SK-N-SH treated with all-trans-retinoic acid at 6 μM for 48 hours (cell line): ENCODE measurements at regions not wholly inside any gene's neighbourhood (a gene's known extent, or its start where the extent isn't known, plus 50 kb on each side); places are given as distances from the start of the nearest gene placed in this dataset.

Source experiments
- ARNTL ChIP-seq: fragments of 450-650 bp; formaldehyde crosslinking; IDR thresholded peaks from 2 replicates; pipeline ENCODE4 v1.5.0; 2020; ENCODE audit warnings: low read depth, mild to moderate bottlenecking, moderate library complexity, borderline replicate concordance
- BACH2 ChIP-seq: fragments of 250-450 bp; sonication (Bioruptor Pico); IDR thresholded peaks from 2 replicates; pipeline ENCODE4 v1.9.0; 2021; ENCODE audit warnings: mild to moderate bottlenecking, borderline replicate concordance
- CSDC2 ChIP-seq: fragments of 250-450 bp; sonication (Bioruptor Pico); IDR thresholded peaks from 2 replicates; pipeline ENCODE4 v1.5.0; 2020; ENCODE audit warnings: mild to moderate bottlenecking, moderate library complexity
- SNAI2 ChIP-seq: fragments of 250-450 bp; sonication (Bioruptor Pico); IDR thresholded peaks from 2 replicates; pipeline ENCODE4 v1.5.0; 2020; ENCODE audit warnings: mild to moderate bottlenecking, moderate library complexity
- TOX ChIP-seq: fragments of 250-450 bp; sonication (Bioruptor Pico); IDR thresholded peaks from 2 replicates; pipeline ENCODE4 v1.8.0; 2021; ENCODE audit warnings: mild to moderate bottlenecking, moderate library complexity, borderline replicate concordance
- ZC3H10 ChIP-seq: fragments of 250-450 bp; sonication (Bioruptor Pico); IDR thresholded peaks from 2 replicates; pipeline ENCODE4 v1.5.1; 2021; ENCODE audit warnings: mild to moderate bottlenecking, moderate library complexity
- ZFP3 ChIP-seq: fragments of 250-450 bp; sonication (Bioruptor Pico); IDR thresholded peaks from 2 replicates; pipeline ENCODE4 v1.5.0; 2020; ENCODE audit warnings: mild to moderate bottlenecking, moderate library complexity
- ZNF565 ChIP-seq: fragments of 450-650 bp; formaldehyde crosslinking; conservative IDR thresholded peaks from 2 replicates; pipeline ENCODE4 v1.5.0; 2020; ENCODE audit warnings: low read depth, mild to moderate bottlenecking, moderate library complexity
- ZNF70 ChIP-seq: fragments of 450-650 bp; formaldehyde crosslinking; IDR thresholded peaks from 2 replicates; pipeline ENCODE4 v1.5.0; 2020; ENCODE audit warnings: mild to moderate bottlenecking, moderate library complexity
- TF ChIP-seq, protein P1 (sequence below): fragments of 250-450 bp; sonication (Bioruptor Pico); IDR thresholded peaks from 2 replicates; pipeline ENCODE4 v1.8.0; 2020; ENCODE audit warnings: mild to moderate bottlenecking, moderate library complexity, borderline replicate concordance
- TF ChIP-seq, protein P2 (sequence below): fragments of 250-450 bp; sonication (Bioruptor Pico); IDR thresholded peaks from 2 replicates; pipeline ENCODE4 v1.5.1; 2020; ENCODE audit warnings: low read depth, mild to moderate bottlenecking, moderate library complexity
- TF ChIP-seq, protein P3 (sequence below): fragments of 250-450 bp; sonication (Bioruptor Pico); IDR thresholded peaks from 2 replicates; pipeline ENCODE4 v1.8.0; 2021; ENCODE audit warnings: low read depth, mild to moderate bottlenecking, moderate library complexity, borderline replicate concordance
- TF ChIP-seq, protein P4 (sequence below): fragments of 250-450 bp; sonication (Bioruptor Pico); IDR thresholded peaks from 2 replicates; pipeline ENCODE4 v1.5.0; 2020; ENCODE audit warnings: mild to moderate bottlenecking, moderate library complexity

DNA sequence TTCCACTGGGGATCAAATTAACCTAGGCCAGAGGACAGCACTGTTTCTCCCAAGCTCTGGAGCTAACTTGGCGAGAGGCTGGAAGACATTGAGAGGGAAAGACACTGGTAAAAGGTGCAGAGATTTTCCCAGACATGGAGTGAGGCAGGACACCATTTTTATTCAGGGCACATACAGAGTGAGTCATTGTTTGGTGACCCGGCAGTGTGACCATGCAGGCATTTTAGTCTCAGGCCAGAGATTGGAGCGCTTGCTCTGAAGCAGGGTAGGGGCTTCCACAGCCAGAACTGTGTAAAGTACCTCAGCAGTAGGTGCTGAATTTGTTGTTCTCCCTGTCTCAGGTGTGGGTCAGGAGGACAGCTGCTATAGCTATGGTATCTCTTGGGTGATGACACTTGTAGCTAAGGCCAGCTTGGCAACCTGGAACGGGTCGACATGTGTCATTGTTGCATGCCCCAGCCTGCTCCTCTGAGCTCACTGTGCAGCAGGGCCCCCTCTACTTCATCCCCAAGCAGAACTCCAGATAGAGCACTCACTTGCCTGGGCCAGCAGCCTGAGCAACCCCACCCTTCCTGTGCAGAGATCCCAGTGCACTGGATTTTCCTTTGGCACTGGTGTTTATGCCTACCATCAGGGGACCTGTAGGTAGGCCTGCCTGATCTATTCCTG is 79.8 kb upstream of the ATP8A1 start:
- TF ChIP-seq ARNTL: no peak
- no peak for TF ChIP-seq TOX (CRISPR knock-in tag)
- no peak for TF ChIP-seq ZFP3 (CRISPR knock-in tag)
- TF ChIP-seq, protein P1, sequence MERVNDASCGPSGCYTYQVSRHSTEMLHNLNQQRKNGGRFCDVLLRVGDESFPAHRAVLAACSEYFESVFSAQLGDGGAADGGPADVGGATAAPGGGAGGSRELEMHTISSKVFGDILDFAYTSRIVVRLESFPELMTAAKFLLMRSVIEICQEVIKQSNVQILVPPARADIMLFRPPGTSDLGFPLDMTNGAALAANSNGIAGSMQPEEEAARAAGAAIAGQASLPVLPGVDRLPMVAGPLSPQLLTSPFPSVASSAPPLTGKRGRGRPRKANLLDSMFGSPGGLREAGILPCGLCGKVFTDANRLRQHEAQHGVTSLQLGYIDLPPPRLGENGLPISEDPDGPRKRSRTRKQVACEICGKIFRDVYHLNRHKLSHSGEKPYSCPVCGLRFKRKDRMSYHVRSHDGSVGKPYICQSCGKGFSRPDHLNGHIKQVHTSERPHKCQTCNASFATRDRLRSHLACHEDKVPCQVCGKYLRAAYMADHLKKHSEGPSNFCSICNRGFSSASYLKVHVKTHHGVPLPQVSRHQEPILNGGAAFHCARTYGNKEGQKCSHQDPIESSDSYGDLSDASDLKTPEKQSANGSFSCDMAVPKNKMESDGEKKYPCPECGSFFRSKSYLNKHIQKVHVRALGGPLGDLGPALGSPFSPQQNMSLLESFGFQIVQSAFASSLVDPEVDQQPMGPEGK (CRISPR knock-in tag): no peak
- no peak for TF ChIP-seq SNAI2 (CRISPR knock-in tag)
- no peak for TF ChIP-seq BACH2 (CRISPR knock-in tag)
- TF ChIP-seq ZNF70: no peak
- TF ChIP-seq, protein P2, sequence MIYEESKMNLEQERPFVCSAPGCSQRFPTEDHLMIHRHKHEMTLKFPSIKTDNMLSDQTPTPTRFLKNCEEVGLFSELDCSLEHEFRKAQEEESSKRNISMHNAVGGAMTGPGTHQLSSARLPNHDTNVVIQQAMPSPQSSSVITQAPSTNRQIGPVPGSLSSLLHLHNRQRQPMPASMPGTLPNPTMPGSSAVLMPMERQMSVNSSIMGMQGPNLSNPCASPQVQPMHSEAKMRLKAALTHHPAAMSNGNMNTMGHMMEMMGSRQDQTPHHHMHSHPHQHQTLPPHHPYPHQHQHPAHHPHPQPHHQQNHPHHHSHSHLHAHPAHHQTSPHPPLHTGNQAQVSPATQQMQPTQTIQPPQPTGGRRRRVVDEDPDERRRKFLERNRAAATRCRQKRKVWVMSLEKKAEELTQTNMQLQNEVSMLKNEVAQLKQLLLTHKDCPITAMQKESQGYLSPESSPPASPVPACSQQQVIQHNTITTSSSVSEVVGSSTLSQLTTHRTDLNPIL (CRISPR knock-in tag): no peak
- TF ChIP-seq, protein P3, sequence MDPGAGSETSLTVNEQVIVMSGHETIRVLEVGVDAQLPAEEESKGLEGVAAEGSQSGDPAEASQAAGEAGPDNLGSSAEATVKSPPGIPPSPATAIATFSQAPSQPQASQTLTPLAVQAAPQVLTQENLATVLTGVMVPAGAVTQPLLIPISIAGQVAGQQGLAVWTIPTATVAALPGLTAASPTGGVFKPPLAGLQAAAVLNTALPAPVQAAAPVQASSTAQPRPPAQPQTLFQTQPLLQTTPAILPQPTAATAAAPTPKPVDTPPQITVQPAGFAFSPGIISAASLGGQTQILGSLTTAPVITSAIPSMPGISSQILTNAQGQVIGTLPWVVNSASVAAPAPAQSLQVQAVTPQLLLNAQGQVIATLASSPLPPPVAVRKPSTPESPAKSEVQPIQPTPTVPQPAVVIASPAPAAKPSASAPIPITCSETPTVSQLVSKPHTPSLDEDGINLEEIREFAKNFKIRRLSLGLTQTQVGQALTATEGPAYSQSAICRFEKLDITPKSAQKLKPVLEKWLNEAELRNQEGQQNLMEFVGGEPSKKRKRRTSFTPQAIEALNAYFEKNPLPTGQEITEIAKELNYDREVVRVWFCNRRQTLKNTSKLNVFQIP: no peak
- no peak for TF ChIP-seq ZNF565 (CRISPR knock-in tag)
- TF ChIP-seq ZC3H10 (CRISPR knock-in tag): no peak
- TF ChIP-seq, protein P4, sequence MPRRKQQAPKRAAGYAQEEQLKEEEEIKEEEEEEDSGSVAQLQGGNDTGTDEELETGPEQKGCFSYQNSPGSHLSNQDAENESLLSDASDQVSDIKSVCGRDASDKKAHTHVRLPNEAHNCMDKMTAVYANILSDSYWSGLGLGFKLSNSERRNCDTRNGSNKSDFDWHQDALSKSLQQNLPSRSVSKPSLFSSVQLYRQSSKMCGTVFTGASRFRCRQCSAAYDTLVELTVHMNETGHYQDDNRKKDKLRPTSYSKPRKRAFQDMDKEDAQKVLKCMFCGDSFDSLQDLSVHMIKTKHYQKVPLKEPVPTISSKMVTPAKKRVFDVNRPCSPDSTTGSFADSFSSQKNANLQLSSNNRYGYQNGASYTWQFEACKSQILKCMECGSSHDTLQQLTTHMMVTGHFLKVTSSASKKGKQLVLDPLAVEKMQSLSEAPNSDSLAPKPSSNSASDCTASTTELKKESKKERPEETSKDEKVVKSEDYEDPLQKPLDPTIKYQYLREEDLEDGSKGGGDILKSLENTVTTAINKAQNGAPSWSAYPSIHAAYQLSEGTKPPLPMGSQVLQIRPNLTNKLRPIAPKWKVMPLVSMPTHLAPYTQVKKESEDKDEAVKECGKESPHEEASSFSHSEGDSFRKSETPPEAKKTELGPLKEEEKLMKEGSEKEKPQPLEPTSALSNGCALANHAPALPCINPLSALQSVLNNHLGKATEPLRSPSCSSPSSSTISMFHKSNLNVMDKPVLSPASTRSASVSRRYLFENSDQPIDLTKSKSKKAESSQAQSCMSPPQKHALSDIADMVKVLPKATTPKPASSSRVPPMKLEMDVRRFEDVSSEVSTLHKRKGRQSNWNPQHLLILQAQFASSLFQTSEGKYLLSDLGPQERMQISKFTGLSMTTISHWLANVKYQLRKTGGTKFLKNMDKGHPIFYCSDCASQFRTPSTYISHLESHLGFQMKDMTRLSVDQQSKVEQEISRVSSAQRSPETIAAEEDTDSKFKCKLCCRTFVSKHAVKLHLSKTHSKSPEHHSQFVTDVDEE (CRISPR knock-in tag): no peak
- TF ChIP-seq CSDC2 (CRISPR knock-in tag): no peak
